Tongue (tissue), 1 donor: ENCODE measurements at regions not wholly inside any gene's neighbourhood (a gene's known extent, or its start where the extent isn't known, plus 50 kb on each side); places are given as distances from the start of the nearest gene placed in this dataset.
A peak's percentile ranks its signal among the peaks of the same experiment; 100 is the strongest.

Experiments
- DNase-seq: peaks from one replicate; pipeline ENCODE4 v3.0.0-alpha.2; 2015

- DNase-seq, result no peak
Measured at GRCh38 chr11:116557282-116557681, 215.5 kb downstream of the BUD13 start.

- no peak for DNase-seq
Measured at GRCh38 chr11:116556483-116556882, 216.3 kb downstream of the BUD13 start.

DNA sequence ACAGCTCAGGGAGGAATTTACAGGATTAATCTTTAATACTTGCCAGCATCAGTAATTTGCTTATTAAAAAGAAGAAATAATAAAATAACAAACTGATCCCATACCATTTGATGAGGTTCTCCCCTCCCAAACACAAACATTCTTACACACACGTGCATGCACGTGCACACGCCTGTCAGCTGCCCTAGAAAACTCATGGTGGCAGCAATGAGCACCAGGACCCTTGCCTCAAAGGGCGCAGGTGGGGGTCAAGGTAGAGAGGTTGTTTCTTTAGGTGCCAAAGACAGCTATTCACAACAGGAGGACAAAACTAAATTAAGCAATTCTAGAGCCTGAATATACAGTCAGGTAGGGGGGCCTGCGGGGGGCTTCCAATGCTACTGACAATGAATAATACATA is 219.3 kb downstream of the BUD13 start:
- DNase-seq, result no peak

DNA sequence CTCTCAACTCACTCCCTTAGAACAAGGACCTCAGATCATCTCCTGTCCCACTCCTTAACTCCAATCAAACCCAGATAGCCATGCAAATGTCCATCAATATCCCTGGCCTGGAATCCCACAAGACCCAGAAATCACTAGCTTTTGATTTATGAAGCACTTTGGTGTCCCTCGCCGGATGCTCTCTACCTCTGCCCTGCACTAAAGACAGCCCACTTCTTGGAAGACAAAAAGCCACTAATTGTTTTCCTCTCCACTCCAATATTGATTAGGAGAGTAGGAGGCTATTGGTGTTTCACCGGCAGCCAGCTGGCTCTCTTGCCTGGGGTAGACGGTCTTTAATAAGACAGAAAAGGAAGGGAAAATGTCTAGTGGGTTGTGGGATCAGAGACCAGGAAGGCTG is 221.2 kb downstream of the BUD13 start:
- DNase-seq, result no peak

DNA sequence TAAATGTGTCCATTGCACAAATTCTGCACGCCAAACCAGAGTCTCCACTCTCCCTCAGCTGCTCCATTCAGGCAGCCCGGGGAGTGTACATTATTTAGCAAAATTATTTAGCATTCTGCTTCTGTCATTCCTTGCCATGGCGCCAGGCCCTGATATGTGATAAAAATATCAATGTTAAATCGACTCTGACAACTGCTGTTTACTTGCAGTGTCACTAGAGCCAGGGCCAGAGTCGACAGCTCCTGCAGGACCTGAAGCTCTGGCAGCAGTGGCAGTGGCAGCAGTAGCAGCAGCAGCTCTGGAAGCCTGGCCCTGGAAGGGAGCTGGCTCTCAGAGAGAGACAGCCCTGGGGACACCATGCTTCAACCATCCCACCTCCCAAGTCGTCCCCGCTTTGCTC is 224.5 kb downstream of the BUD13 start:
- DNase-seq, result no peak

GRCh38 chr11:116547571-116547970 is 225.2 kb downstream of the BUD13 start:
- no peak for DNase-seq

DNA sequence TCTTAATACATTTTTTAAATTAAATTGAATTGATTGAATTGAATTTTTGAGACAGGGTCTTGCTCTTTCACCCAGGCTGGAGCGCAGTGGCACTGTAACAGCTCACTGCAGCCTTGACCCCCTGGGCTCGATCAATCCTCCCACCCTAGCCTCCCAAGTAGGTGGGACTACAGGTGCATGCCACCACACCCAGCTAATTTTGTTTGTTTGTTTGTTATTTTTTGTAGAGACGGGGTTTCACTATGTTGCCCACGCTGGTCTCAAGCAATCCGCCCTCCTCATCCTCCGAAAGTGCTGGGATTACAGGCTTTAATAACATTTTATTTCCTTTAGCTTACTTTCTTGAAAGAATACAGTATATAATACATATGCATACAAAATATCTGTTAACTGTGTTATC is 226.9 kb downstream of the BUD13 start:
- no peak for DNase-seq

DNA sequence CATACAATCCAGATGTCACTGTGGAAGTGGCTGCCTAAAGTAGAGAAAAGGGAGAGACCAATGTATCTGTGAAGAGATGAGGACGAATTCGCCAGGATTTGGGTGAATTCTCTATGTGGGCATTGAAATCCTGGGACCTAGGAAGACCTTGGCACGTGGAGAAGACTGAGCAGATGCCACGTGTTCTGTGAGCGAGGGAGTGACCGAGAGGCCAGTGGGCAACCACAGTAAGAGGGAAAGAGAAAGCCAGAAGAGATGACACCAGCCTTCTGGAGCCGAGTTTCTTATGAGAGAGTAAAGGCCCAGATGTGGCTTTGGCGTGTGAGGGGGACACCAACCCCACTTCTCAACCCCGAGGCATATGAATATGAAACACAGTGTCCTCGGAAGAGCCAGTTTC is 228.1 kb downstream of the BUD13 start:
- no peak for DNase-seq

GRCh38 chr11:116543911-116544475 is 228.8 kb downstream of the BUD13 start:
- no peak for DNase-seq

DNA sequence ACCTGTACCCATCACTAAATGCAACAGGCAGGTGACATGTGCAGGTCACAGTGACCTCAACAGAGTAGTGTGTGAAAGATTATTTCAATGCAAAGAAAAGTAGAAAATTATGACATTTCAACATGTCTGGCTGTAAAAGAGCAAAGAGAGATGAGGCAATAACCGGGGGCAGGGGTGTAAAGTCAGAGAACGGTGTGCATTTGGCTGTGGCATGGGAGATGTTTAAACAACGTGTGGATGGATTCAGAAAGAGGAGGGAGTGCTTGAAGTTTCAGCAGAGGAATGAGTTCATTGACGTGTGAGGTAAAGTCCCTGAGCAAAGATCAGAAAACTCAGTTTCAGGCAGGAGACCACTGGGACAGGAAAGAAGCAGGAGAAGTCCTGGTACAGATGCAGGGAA is 229.7 kb downstream of the BUD13 start:
- no peak for DNase-seq

DNA sequence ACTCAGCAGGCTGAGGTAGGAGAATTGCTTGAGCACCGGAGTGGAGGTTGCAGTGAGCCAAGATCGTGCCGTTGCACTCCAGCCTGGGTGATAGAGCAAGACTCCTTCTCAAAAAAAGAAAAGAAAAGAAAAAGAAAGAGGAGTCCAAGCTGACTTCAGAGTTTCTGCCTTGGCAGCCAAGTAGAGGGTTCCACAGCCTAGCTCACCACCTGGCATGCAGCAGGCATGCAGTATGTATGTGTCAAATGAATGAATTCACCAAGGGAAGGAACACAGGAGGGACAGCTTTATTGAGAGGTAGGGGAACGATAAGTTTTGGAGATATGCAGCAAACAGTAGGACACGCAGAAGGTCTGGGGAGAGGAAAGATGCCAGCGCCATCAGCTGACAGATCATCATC is 230.4 kb downstream of the BUD13 start:
- no peak for DNase-seq

DNA sequence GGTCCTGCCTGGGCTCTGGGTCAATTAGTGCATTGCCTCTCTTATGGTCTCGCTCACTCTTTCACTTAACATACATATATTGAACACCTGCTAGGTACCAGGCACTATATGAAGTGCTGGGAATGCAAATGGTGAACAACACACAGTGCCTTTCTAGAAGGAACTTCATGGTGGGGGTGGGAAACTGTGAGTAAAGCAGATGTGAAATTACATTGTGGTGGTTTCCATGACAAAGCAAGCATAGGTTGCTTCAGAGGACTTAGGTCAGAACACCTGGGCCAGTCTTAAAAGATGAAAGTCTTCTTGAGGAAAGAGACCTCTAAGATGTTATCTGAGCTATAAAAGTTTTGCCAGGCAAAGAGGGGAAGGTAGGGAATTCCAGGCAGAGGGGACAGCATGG is 231.3 kb downstream of the BUD13 start:
- DNase-seq, result no peak

DNA sequence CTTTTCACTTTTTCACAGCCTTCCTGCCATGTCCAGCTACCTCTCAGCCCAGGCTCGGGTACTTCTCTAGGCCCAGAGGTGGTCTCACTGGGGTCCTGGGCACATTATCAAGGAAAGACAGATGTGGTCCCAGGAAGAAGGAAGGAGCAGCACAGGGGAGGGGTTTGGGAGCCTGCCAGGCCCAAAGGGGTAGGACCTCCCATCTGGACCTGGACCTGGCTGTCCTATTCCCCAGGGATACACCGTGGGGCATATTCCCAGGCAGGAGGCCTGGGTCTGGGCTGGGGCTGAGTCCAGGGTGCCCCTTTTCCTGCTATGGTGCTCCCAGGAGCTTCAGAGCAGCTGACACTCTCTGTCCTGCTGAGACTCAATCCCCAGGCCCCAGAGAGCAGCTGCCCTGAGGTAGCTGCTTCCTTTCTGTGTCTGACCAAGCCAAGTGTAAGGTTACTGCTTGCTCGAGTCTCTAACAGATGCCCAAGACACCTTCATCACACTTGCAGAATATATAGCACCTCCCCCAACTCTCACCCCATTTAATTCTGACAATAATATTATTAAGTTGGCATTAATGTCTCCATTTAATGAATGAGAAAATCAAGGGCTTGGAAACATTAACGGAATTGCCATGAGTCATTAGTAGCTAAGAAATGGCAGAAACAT is 232.0 kb downstream of the BUD13 start:
- DNase-seq, result peak; percentile 24

DNA sequence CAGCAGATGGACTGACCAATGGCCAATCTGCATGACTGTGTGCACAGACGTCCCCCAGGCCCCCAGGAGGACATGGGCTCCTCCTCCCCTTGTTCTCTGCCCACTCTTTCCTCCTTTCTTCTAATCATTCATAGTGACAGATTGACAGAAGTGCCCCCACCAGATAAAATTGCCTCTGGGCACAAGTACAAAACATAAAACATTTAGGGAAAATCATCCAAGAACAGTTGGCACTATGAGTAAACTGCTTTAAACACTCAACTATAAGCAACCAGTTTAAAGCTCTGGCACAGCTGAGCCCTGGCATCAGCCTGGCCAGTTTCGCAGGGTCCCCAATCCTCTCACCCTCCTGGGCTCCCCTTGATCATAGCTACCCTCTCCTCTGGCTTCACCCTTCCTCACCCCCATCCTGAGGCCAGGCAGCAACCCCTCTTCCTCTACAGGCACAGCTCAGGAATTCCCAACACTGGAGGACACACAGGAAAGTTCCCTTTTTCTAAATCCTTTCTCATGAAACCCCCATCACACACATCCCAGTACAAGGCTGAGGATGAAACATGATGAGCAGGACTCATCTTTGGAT is 232.9 kb downstream of the BUD13 start:
- no peak for DNase-seq

DNA sequence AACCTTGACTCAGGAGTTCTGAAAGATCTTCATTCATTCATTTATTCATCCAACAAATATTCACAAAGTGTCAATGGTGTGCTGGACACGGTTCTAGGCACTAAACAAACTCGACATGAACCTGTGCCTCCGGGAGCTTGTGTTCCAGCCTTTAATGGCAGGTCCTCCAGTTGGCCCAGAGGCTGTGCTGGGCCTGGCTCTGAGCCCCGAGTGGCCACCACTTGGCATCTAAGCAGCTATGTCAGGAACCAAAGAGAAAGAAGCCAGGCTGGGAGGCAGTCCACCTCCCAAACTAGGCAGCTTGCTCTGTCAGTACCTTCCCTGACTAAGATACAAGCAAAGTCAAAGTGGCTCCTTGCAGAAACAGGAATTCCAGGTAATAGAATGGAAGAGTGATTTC is 233.6 kb downstream of the BUD13 start:
- no peak for DNase-seq

GRCh38 chr11:116538677-116539076 is 234.1 kb downstream of the BUD13 start:
- no peak for DNase-seq

DNA sequence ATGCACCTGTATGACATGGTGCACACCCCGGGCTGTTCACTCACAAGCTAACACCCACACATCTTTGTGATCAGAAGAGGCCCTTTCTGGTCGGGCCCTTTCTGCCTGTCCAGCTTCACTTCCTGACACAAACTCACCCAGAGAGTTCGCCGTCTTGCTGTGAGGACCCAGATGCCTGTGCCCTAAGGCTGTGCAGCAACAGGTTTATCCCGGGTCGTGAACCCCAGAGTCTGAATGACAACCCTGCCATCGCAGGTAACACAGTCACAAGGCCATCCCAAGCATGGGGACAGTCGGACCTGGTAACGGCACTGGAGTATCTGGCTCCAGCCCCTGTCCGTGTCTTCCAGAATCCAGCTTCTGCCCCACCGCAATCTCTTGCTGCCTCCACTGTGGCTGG is 235.1 kb downstream of the BUD13 start:
- DNase-seq, result no peak

DNA sequence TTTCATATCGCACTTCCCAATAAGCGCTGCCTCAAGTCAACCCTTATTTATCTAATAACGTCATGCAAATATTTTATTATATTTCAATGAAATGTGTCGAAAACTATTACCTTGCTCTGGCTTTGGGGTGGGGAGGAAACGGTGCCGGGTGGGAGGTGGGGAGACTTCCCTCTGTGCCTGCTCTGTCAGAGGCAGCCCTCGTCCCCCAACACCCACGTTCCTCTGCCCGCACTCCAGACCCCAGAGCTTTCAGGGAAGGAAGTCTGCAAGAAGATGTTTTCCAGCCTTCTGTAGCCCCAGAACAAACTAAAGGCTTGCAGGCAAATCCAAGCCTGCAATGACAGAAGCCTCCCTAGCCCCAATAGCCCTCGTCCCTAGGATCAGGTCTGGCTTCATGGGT is 235.7 kb downstream of the BUD13 start:
- no peak for DNase-seq

DNA sequence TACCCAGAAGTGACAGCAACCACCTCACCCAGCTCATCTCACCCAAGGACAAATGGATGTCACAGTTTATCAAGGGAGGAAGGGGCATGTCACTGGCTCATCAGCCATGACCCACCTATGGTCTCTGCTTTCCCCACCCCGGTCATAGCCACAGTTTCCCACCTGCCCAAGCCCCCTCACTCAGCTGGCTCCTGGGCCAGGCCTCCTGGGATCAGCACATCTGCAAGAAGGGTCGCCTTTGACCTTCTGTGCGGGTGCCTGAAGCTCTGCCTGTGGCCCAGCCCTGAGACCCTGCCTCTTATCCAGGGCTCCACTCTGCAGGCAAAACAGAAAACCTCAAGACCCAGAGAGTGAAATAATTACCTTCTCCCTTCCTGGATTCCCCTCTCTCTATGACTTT is 236.4 kb downstream of the BUD13 start:
- no peak for DNase-seq

- no peak for DNase-seq
Measured at GRCh38 chr11:116535994-116536393, 236.8 kb downstream of the BUD13 start.

DNA sequence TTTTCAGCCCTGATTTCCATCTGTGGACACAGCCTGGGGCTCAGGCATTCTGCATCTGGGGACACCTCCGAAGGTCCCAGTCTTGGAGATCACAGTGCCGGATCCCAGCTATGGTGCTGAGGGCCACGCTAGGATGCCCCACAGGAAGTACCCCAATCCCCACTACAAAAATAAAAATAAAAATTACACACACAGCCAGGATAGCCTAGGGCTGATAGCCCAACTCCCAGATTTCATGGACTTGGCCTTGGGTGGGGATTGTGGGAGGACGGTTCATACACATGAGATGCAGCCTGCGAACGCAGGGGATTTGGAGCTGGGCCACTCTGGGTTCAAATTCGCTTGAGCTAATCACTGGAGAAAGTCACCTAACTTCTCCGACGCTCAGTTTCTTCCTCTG is 237.7 kb downstream of the BUD13 start:
- DNase-seq, result no peak

DNA sequence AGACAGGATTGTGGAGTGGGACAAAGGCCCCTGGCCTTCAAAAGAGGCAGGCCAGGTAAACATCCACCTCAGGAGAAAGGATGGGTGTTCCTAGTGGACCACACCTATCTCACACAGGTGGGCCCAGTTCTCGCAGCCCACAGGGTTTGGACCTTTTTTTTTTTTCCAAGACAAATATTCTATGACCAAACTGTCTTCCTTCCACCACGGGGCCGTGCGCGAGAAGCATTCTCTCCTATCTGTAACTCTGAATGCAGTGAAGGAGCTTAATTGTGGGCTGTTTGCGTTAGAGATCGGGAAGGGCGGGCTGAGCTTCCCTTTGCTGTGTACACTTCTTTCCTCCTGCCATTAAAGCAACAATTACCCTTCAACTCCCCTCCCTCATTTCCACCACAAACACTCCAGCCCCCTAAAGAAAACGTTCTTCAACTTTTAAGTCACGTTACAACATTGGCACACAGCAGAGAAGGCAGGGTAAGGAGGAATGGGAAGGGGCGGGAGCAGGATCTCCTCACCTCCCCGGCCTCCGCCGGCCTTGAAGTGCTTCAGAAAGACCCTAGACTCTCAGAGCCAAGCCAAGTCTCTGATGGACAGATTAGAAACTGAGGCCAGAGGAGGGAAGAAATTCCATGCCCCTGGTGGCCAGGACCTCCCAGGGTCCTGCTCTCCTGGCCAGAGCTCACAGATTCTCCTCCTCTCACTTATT is 238.4 kb downstream of the BUD13 start:
- DNase-seq, result no peak

- no peak for DNase-seq
Measured at GRCh38 chr11:116533186-116533825, 239.5 kb downstream of the BUD13 start.
